Umbilical cord (tissue), 1 donor: ENCODE measurements at regions not wholly inside any gene's neighbourhood (a gene's known extent, or its start where the extent isn't known, plus 50 kb on each side); places are given as distances from the start of the nearest gene placed in this dataset.

Source experiments
- DNase-seq: peaks from one replicate; pipeline ENCODE4 v3.0.0-alpha.2; 2015; ENCODE audit warnings: low spot score

DNA sequence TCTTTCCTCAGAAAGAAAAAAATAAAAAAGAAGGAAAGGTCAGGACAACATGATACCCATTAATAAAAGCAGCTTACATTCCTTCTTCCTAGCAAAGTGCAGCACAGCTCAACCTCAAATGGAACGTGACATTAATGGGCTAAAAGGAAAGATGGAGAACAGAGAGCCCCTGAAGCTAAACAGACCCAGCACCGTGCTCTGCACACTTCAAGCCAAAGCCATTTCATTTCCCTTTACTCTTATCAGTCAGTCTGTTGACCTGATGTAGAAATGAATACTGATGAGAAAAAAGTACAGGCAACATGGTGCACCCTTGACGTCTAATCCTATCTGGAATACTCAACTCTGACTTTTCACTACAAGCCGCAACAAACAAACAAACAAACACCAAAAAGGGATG, 57.7 kb upstream of the EDNRA start:
- no peak for DNase-seq

DNA sequence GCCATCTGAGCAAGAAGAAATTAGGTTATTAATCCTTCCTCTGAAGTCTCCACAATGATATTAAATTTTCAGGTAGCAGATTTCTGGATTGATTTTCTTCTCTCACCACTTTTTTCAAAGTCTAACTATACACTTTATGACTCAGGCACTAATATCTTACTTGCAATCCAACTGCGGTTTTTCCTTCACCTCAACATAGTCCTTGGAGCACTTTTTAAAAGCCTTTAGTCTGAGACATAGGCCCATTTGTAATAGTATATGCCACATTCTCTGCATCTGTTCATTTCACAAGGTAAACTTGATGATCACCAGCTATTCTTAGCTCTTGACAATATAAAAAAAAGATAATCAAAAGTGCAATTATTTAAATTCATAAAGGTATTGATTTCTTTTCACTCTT, 55.9 kb upstream of the EDNRA start:
- no peak for DNase-seq

DNA sequence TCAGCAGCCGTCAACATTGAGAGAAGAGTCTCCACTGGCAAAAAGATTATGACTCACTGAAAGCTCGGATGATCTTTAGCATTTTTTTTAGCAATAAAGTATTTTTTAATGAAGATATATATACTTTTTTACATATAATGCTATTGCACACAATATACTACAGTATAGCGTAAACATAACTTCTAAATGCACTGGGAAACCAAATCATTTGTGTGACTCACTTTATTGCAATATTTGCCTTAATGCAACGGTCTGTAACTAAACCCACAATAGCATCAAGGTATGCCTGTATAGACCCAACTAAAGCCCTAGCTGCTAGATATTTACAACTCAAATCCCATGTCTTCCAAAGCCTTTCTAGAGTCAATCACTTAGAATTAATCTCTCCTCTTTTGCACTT, 52.3 kb upstream of the EDNRA start:
- DNase-seq, result no peak

DNA sequence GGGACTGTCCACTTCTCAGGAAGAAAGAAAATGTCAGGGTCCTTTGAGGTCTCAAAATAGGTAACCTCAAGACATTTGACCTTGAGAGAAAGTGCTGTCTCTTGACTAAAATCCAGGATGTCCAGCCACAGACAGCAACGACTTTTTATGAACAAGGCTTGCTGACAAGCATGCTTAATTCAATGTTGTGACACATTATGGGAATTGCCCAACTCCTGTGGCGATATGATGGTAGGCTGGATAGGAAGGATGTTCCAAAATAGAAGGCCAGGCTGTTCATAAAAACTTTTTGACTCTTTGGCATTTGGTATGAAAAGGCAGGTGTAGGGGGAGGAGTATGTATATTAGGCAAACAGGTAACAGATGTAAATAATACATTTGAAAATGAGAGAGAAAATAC, 50.8 kb upstream of the EDNRA start:
- no peak for DNase-seq
